Lower leg skin (tissue), 3 donors: ENCODE measurements at regions not wholly inside any gene's neighbourhood (a gene's known extent, or its start where the extent isn't known, plus 50 kb on each side); places are given as distances from the start of the nearest gene placed in this dataset.

Source experiments
- CTCF ChIP-seq, 3 donors: fragments of 450-650 bp; IDR thresholded peaks; one replicate each; pipeline ENCODE4 v1.5.1; 2016; ENCODE audit warnings: antibody characterized with exemption in 3 of 3, mild to moderate bottlenecking in 3 of 3, moderate library complexity in 2 of 3
- POLR2A ChIP-seq, 2 donors: fragments of 450-650 bp; IDR thresholded peaks; one replicate each; pipeline ENCODE4 v1.6.1; 2016 to 2017; ENCODE audit warnings: antibody characterized with exemption in 2 of 2, mild to moderate bottlenecking in 1 of 2, moderate library complexity in 1 of 2

- TF ChIP-seq POLR2A (IDR thresholded peaks at IDR 0.05) = no peak
- no peak for TF ChIP-seq CTCF (IDR thresholded peaks at IDR 0.05)
Measured at GRCh38 chr6:154578004-154578559, 67.6 kb upstream of the CNKSR3 start.
